ENCODE measurements at regions not wholly inside any gene's neighbourhood (a gene's known extent, or its start where the extent isn't known, plus 50 kb on each side); places are given as distances from the start of the nearest gene placed in this dataset.

GRCh38 chr7:155998766-155999630 is 186.7 kb upstream of the SHH start:
- WGBS, 2 donors = 90% methylated on average over 9 of the region's 25 CpGs; no CpG with 5 or more reads in 1 of the 2 donors
- TF ChIP-seq CTCF (IDR thresholded peaks at IDR 0.05) (no peak), POLR2A (IDR thresholded peaks at IDR 0.05) (no peak)

GRCh38 chr7:155998328-155998691 is 186.0 kb upstream of the SHH start:
- 24 to 39% methylated on average over 6 to 8 of the region's 23 CpGs for WGBS, 2 donors
- no peak overlapping the region for H3K4me3 ChIP-seq
- no peaks in the 10 kb centered on the region for H3K9me3 ChIP-seq
- no peak for TF ChIP-seq CTCF (IDR thresholded peaks at IDR 0.05)
- TF ChIP-seq POLR2A (IDR thresholded peaks at IDR 0.05) = no peak
- peaks cover 0 to 37% (median 3%) of the 10 kb centered on the region in 3 donors for H3K4me1 ChIP-seq
- no peaks in the 10 kb centered on the region for H3K36me3 ChIP-seq
- intact Hi-C loops (cut with DNase I) = no loop called here
- DNase-seq = no peak
- H3K27ac ChIP-seq = no peak overlapping the region
- peaks cover 0 to 51% (median 0%) of the 10 kb centered on the region in 4 donors for H3K27me3 ChIP-seq

More at GRCh38 chr7:155998766-155999630, 186.7 kb upstream of the SHH start:
- H3K27ac ChIP-seq = no peak overlapping the region
- no peaks in the 10 kb centered on the region for H3K9me3 ChIP-seq
- intact Hi-C loops (cut with DNase I) = no loop called here
- no peak for DNase-seq
- no peaks in the 10 kb centered on the region for H3K36me3 ChIP-seq
- H3K27me3 ChIP-seq = peaks cover 0 to 51% (median 0%) of the 10 kb centered on the region in 4 donors
- no peak overlapping the region for H3K4me3 ChIP-seq
- H3K4me1 ChIP-seq = peaks cover 0 to 30% (median 3%) of the 10 kb centered on the region in 3 donors

- Histone ChIP-seq H3K4me3 (no peak overlapping the region), H3K27me3 (peaks cover 0 to 55% (median 0%) of the 10 kb centered on the region in 4 donors), H3K36me3 (no peaks in the 10 kb centered on the region), H3K9me3 (no peaks in the 10 kb centered on the region), H3K27ac (no peak overlapping the region), H3K4me1 (peaks cover 0 to 38% (median 3%) of the 10 kb centered on the region in 3 donors)
- DNase-seq = no peak
- intact Hi-C loops (cut with DNase I) = no loop called here
- 16 to 41% methylated on average over 10 to 19 of the region's 35 CpGs for WGBS, 2 donors
- TF ChIP-seq POLR2A (IDR thresholded peaks at IDR 0.05) (no peak), CTCF (IDR thresholded peaks at IDR 0.05) (no peak)
Observed at GRCh38 chr7:155997431-155998327, 185.4 kb upstream of the SHH start.

- DNase-seq = no peak
- 12 to 23% methylated on average over 6 to 11 of the region's 12 CpGs for WGBS, 2 donors
- H3K27me3 ChIP-seq = peaks cover 0 to 55% (median 0%) of the 10 kb centered on the region in 4 donors
Observed at GRCh38 chr7:155996718-155997280, 184.5 kb upstream of the SHH start.

More at GRCh38 chr7:155996718-155997280, 184.5 kb upstream of the SHH start:
- H3K4me3 ChIP-seq = no peak overlapping the region
- intact Hi-C loops (cut with DNase I) = no loop called here
- H3K36me3 ChIP-seq = no peaks in the 10 kb centered on the region
- H3K4me1 ChIP-seq = peaks cover 0 to 33% (median 3%) of the 10 kb centered on the region in 3 donors
- H3K27ac ChIP-seq = no peak overlapping the region
- TF ChIP-seq POLR2A (IDR thresholded peaks at IDR 0.05) (no peak), CTCF (IDR thresholded peaks at IDR 0.05) (no peak)
- no peaks in the 10 kb centered on the region for H3K9me3 ChIP-seq

Data from esophagus squamous epithelium (tissue), 5 donors.